ENCODE measurements at regions not wholly inside any gene's neighbourhood (a gene's known extent, or its start where the extent isn't known, plus 50 kb on each side); places are given as distances from the start of the nearest gene placed in this dataset.

- peaks cover 6% of the 10 kb centered on the region; the same call in 1 of the 2 replicates for H3K4me1 ChIP-seq (ENCODE audit: insufficient read depth, low read length)
- H3K9me3 Mint-ChIP-seq: no peaks in the 10 kb centered on the region
Observed at GRCh38 chr2:108167699-108168098, 72.1 kb upstream of the SULT1C3 start.

More at GRCh38 chr2:108167699-108168098, 72.1 kb upstream of the SULT1C3 start:
- H3K18ac ChIP-seq (ENCODE audit: insufficient read length, low read depth, low read length): no peak overlapping the region
- H3K27ac Mint-ChIP-seq: no peak overlapping the region
- no peaks in the 10 kb centered on the region for H3K27me3 Mint-ChIP-seq (ENCODE audit: low read depth)
- no peak overlapping the region for H3K9ac ChIP-seq (ENCODE audit: extremely low read depth, insufficient read length, low read length)
- no peak overlapping the region for H3K23ac ChIP-seq (ENCODE audit: insufficient read length, low read depth, low read length)
- no peaks in the 10 kb centered on the region for H3K23me2 ChIP-seq (ENCODE audit: insufficient read length, low read depth, low read length, poor library complexity, severe bottlenecking)
- no peaks in the 10 kb centered on the region for H4K20me1 ChIP-seq (ENCODE audit: control insufficient read depth, insufficient read depth, insufficient read length)
- no peak overlapping the region for H2BK120ac ChIP-seq (ENCODE audit: low read depth, low read length, poor library complexity, severe bottlenecking)
- no peak overlapping the region for H3K14ac ChIP-seq (ENCODE audit: insufficient read depth, low read length)
- H3K9me3 ChIP-seq (ENCODE audit: control insufficient read depth, low read depth, low read length): no peaks in the 10 kb centered on the region
- no peak for DNase-seq
- H4K5ac ChIP-seq (ENCODE audit: insufficient read length, low read depth, low read length): no peak overlapping the region
- H3K79me2 ChIP-seq (ENCODE audit: insufficient read depth, low read length): no peaks in the 10 kb centered on the region; the same call in 1 of the 2 replicates
- peaks cover 17 to 18% of the 10 kb centered on the region in 2 experiments for H3K4me1 Mint-ChIP-seq
- no peak overlapping the region for H2BK12ac ChIP-seq (ENCODE audit: insufficient read length, low read depth, low read length)
- H3K36me3 Mint-ChIP-seq (ENCODE audit: insufficient read depth in 1 of 3, low read depth in 3 of 3): no peaks in the 10 kb centered on the region
- no peak overlapping the region for H3K4me3 Mint-ChIP-seq
- H2AFZ ChIP-seq (ENCODE audit: low read length): no peak overlapping the region
- no CpG with 5 or more reads among the region's 1 CpG for whole genome bisulfite sequencing (ENCODE audit: extremely low coverage, insufficient read length, low lambda C conversion rate)
- no peak overlapping the region for H4K8ac ChIP-seq (replicated peaks; ENCODE audit: insufficient read length, low read depth, low read length)
- no peak overlapping the region for H3T11ph ChIP-seq (ENCODE audit: low read length)
- no peaks in the 10 kb centered on the region for H3K79me1 ChIP-seq (ENCODE audit: insufficient read depth, low read depth, low read length, poor library complexity, severe bottlenecking)
- no peak overlapping the region for H3K27ac ChIP-seq (ENCODE audit: insufficient read length, low read depth, low read length)
- no peak for TF ChIP-seq CTCF (conservative IDR thresholded peaks at IDR 0.05)
- no peak overlapping the region for H4K91ac ChIP-seq (ENCODE audit: insufficient read length, low read depth, low read length)
- H2AK5ac ChIP-seq (ENCODE audit: insufficient read length, low read length): no peak overlapping the region
- no peaks in the 10 kb centered on the region for H3K27me3 ChIP-seq (ENCODE audit: insufficient read depth, low read length)
- no peak overlapping the region for H3K4me2 ChIP-seq (ENCODE audit: insufficient read depth, insufficient read length, low read length)
- H3K4ac ChIP-seq (ENCODE audit: low read depth, low read length): no peak overlapping the region
- H3K56ac ChIP-seq (ENCODE audit: insufficient read length, low read depth, low read length): no peak overlapping the region
- H2BK20ac ChIP-seq (ENCODE audit: low read depth, low read length, poor library complexity, severe bottlenecking): no peak overlapping the region
- no peak overlapping the region for H2BK5ac ChIP-seq (ENCODE audit: insufficient read length, low read length)
- H2BK15ac ChIP-seq (ENCODE audit: low read depth, low read length): no peak overlapping the region
